Fibroblast of pulmonary artery (primary cell): ENCODE measurements at regions not wholly inside any gene's neighbourhood (a gene's known extent, or its start where the extent isn't known, plus 50 kb on each side); places are given as distances from the start of the nearest gene placed in this dataset.
"Not testable (repeated sequence)": the region's sequence is repeated elsewhere in the genome, so short reads cannot be mapped to it uniquely, and the experiment has no call there.

Experiments used
- DNase-seq: peaks from one replicate; pipeline ENCODE4 v3.0.0-alpha.2; 2010; ENCODE audit warnings: low read depth
- H3K4me3 ChIP-seq: replicated peaks from 2 replicates; pipeline ENCODE4 v1.5.1; 2011; ENCODE audit warnings: low read depth, mild to moderate bottlenecking, control low read depth, low read length, moderate library complexity
- CTCF ChIP-seq: IDR thresholded peaks from 2 replicates; pipeline ENCODE4 v1.5.1; 2011; ENCODE audit warnings: mild to moderate bottlenecking, control low read depth, low read length, inconsistent platforms; ENCODE audit errors: missing control alignments

GRCh38 chr2:137912371-137912770 is 51.9 kb upstream of the HNMT start:
- H3K4me3 ChIP-seq = no peak overlapping the region
- no peak for TF ChIP-seq CTCF
- DNase-seq = no peak

- no peak for DNase-seq
- H3K4me3 ChIP-seq = no peak overlapping the region
- TF ChIP-seq CTCF = no peak
Observed at GRCh38 chr2:137913169-137913568, 51.1 kb upstream of the HNMT start.

- not testable (repeated sequence) for H3K4me3 ChIP-seq, DNase-seq
Observed at GRCh38 chr2:137913648-137914047, 50.6 kb upstream of the HNMT start.
